ENCODE measurements at regions not wholly inside any gene's neighbourhood (a gene's known extent, or its start where the extent isn't known, plus 50 kb on each side); places are given as distances from the start of the nearest gene placed in this dataset.
"Not testable (repeated sequence)": the region's sequence is repeated elsewhere in the genome, so short reads cannot be mapped to it uniquely, and the experiment has no call there.

GRCh38 chr5:101461455-101461854 is 558.4 kb upstream of the ST8SIA4 start:
- H3K36me3 ChIP-seq (ENCODE audit: control insufficient read depth, insufficient read depth, low read length): no peaks in the 10 kb centered on the region
- DNase-seq: no peak
- no peaks in the 10 kb centered on the region for H3K27me3 ChIP-seq (ENCODE audit: control insufficient read depth, insufficient read depth, low read length)
- no peaks in the 10 kb centered on the region for H3K9me3 ChIP-seq (ENCODE audit: control insufficient read depth, low read depth, low read length)
- H3K4me1 ChIP-seq (ENCODE audit: control insufficient read depth, insufficient read depth, low read length): no peaks in the 10 kb centered on the region
- H3K4me3 ChIP-seq (ENCODE audit: low read length): no peak overlapping the region
- H3K27ac ChIP-seq (ENCODE audit: low read length): no peak overlapping the region

DNA sequence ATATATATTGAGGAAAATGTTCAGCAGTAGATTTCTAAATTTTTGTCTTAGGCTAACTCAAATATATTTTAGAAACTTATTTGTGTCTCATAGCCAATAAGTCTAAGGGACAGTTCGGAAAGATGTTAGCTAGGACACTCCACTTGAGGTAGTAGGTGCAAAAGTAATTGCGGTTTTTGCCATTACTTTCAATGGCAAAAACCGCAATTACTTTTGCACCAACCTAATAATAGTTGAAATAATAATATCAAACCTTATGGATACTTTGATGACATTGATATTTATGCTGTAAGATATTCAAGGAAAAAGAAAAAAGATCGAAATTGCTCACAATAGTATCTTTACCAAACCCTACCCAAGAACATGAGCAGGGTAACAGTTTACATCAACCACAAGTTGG is 555.5 kb upstream of the ST8SIA4 start:
- 100% methylated on average over 2 of the region's 4 CpGs for WGBS (ENCODE audit: insufficient coverage, low lambda C conversion rate)
- H3K9me3 ChIP-seq (ENCODE audit: control insufficient read depth, low read depth, low read length): no peaks in the 10 kb centered on the region
- DNase-seq: no peak

DNA sequence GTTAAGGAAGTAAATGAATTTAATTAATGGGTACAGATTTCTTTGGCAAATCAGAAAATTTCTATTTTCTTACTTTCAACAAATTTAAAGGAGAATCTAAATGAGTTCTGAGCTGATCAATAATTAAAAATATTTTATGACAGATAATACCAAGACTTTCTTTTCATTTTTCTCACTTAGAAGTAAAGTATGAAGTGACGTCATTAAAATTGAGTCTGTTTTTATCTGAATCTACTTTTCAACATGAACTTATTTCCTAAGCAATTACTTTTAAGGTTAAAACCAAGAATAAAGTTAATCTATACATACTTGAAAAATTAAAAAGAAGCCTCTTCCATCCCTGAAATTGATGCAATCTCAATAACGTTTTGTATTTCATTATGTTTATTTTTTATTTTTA is 552.8 kb upstream of the ST8SIA4 start:
- DNase-seq: no peak
- no peak overlapping the region for H3K27ac ChIP-seq (ENCODE audit: low read length)
- H3K9me3 ChIP-seq (ENCODE audit: control insufficient read depth, low read depth, low read length): no peaks in the 10 kb centered on the region
- no peaks in the 10 kb centered on the region for H3K36me3 ChIP-seq (ENCODE audit: control insufficient read depth, insufficient read depth, low read length)
- no peak overlapping the region for H3K4me3 ChIP-seq (ENCODE audit: low read length)
- H3K4me1 ChIP-seq (ENCODE audit: control insufficient read depth, insufficient read depth, low read length): no peaks in the 10 kb centered on the region
- 88% methylated on average over 2 of the region's 2 CpGs for WGBS (ENCODE audit: insufficient coverage, low lambda C conversion rate)
- no peaks in the 10 kb centered on the region for H3K27me3 ChIP-seq (ENCODE audit: control insufficient read depth, insufficient read depth, low read length)

More for the DNA sequence above, 555.5 kb upstream of the ST8SIA4 start:
- no peaks in the 10 kb centered on the region for H3K36me3 ChIP-seq (ENCODE audit: control insufficient read depth, insufficient read depth, low read length)
- no peak overlapping the region for H3K27ac ChIP-seq (ENCODE audit: low read length)
- H3K27me3 ChIP-seq (ENCODE audit: control insufficient read depth, insufficient read depth, low read length): no peaks in the 10 kb centered on the region
- no peak overlapping the region for H3K4me3 ChIP-seq (ENCODE audit: low read length)
- H3K4me1 ChIP-seq (ENCODE audit: control insufficient read depth, insufficient read depth, low read length): no peaks in the 10 kb centered on the region

GRCh38 chr5:101455048-101455447 is 552.0 kb upstream of the ST8SIA4 start:
- Histone ChIP-seq H3K27me3 (ENCODE audit: control insufficient read depth, insufficient read depth, low read length) (no peaks in the 10 kb centered on the region), H3K4me3 (ENCODE audit: low read length) (no peak overlapping the region), H3K36me3 (ENCODE audit: control insufficient read depth, insufficient read depth, low read length) (no peaks in the 10 kb centered on the region), H3K4me1 (ENCODE audit: control insufficient read depth, insufficient read depth, low read length) (no peaks in the 10 kb centered on the region), H3K9me3 (ENCODE audit: control insufficient read depth, low read depth, low read length) (no peaks in the 10 kb centered on the region), H3K27ac (ENCODE audit: low read length) (no peak overlapping the region)
- DNase-seq: no peak
- WGBS (ENCODE audit: insufficient coverage, low lambda C conversion rate): no CpG with 5 or more reads among the region's 1 CpG

DNA sequence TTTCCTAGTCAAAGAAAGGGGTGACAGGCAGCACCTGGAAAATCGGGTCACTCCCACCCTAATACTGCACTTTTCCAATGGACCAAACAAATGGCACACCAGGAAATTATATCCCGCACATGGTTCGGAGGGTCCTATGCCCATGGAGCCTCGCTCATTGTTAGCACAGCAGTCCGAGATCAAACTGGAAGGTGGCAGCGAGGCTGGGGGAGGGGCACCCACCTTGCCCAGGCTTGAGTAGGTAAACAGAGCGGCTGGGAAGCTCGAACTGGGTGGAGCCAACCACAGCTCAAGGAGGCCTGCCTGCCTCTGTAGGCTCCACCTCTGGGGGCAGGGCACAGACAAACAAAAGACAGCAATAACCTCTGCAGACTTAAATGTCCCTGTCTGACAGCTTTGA is 539.2 kb upstream of the ST8SIA4 start:
- H3K9me3 ChIP-seq (ENCODE audit: control insufficient read depth, low read depth, low read length); H3K36me3 ChIP-seq (ENCODE audit: control insufficient read depth, insufficient read depth, low read length); DNase-seq; H3K4me3 ChIP-seq (ENCODE audit: low read length); H3K4me1 ChIP-seq (ENCODE audit: control insufficient read depth, insufficient read depth, low read length); H3K27ac ChIP-seq (ENCODE audit: low read length); H3K27me3 ChIP-seq (ENCODE audit: control insufficient read depth, insufficient read depth, low read length): not testable (repeated sequence)
- no CpG with 5 or more reads among the region's 8 CpGs for WGBS (ENCODE audit: insufficient coverage, low lambda C conversion rate)

GRCh38 chr5:101440173-101440572 is 537.1 kb upstream of the ST8SIA4 start:
- no peak for DNase-seq
- WGBS (ENCODE audit: insufficient coverage, low lambda C conversion rate): no CpG with 5 or more reads among the region's 2 CpGs
- no peak overlapping the region for H3K4me3 ChIP-seq (ENCODE audit: low read length)

GRCh38 chr5:101437351-101437750 is 534.3 kb upstream of the ST8SIA4 start:
- DNase-seq: no peak
- H3K27ac ChIP-seq (ENCODE audit: low read length): no peak overlapping the region
- no peak overlapping the region for H3K4me3 ChIP-seq (ENCODE audit: low read length)
- 73% methylated on average over 2 of the region's 2 CpGs for WGBS (ENCODE audit: insufficient coverage, low lambda C conversion rate)
- H3K36me3 ChIP-seq (ENCODE audit: control insufficient read depth, insufficient read depth, low read length): no peaks in the 10 kb centered on the region
- H3K4me1 ChIP-seq (ENCODE audit: control insufficient read depth, insufficient read depth, low read length): no peaks in the 10 kb centered on the region
- no peaks in the 10 kb centered on the region for H3K9me3 ChIP-seq (ENCODE audit: control insufficient read depth, low read depth, low read length)
- no peaks in the 10 kb centered on the region for H3K27me3 ChIP-seq (ENCODE audit: control insufficient read depth, insufficient read depth, low read length)

More at GRCh38 chr5:101440173-101440572, 537.1 kb upstream of the ST8SIA4 start:
- H3K27ac ChIP-seq (ENCODE audit: low read length): no peak overlapping the region
- H3K36me3 ChIP-seq (ENCODE audit: control insufficient read depth, insufficient read depth, low read length): no peaks in the 10 kb centered on the region
- H3K4me1 ChIP-seq (ENCODE audit: control insufficient read depth, insufficient read depth, low read length): no peaks in the 10 kb centered on the region
- H3K27me3 ChIP-seq (ENCODE audit: control insufficient read depth, insufficient read depth, low read length): no peaks in the 10 kb centered on the region
- H3K9me3 ChIP-seq (ENCODE audit: control insufficient read depth, low read depth, low read length): no peaks in the 10 kb centered on the region

- Histone ChIP-seq H3K4me3 (ENCODE audit: low read length) (no peak overlapping the region), H3K9me3 (ENCODE audit: control insufficient read depth, low read depth, low read length) (no peaks in the 10 kb centered on the region), H3K36me3 (ENCODE audit: control insufficient read depth, insufficient read depth, low read length) (no peaks in the 10 kb centered on the region), H3K27me3 (ENCODE audit: control insufficient read depth, insufficient read depth, low read length) (no peaks in the 10 kb centered on the region), H3K27ac (ENCODE audit: low read length) (no peak overlapping the region), H3K4me1 (ENCODE audit: control insufficient read depth, insufficient read depth, low read length) (no peaks in the 10 kb centered on the region)
- 83% methylated on average over 1 of the region's 2 CpGs for WGBS (ENCODE audit: insufficient coverage, low lambda C conversion rate)
- no peak for DNase-seq
These were observed 532.7 kb upstream of the ST8SIA4 start for GRCh38 chr5:101435768-101436167.

- Histone ChIP-seq H3K9me3 (ENCODE audit: control insufficient read depth, low read depth, low read length) (no peaks in the 10 kb centered on the region), H3K4me1 (ENCODE audit: control insufficient read depth, insufficient read depth, low read length) (no peaks in the 10 kb centered on the region), H3K4me3 (ENCODE audit: low read length) (no peak overlapping the region), H3K36me3 (ENCODE audit: control insufficient read depth, insufficient read depth, low read length) (no peaks in the 10 kb centered on the region), H3K27ac (ENCODE audit: low read length) (no peak overlapping the region), H3K27me3 (ENCODE audit: control insufficient read depth, insufficient read depth, low read length) (no peaks in the 10 kb centered on the region)
- DNase-seq: no peak
- WGBS (ENCODE audit: insufficient coverage, low lambda C conversion rate): no CpG with 5 or more reads among the region's 1 CpG
These were observed 528.1 kb upstream of the ST8SIA4 start for GRCh38 chr5:101431201-101431600.

- no peak overlapping the region for H3K4me3 ChIP-seq (ENCODE audit: low read length)
- no peaks in the 10 kb centered on the region for H3K27me3 ChIP-seq (ENCODE audit: control insufficient read depth, insufficient read depth, low read length)
- DNase-seq: no peak
- no CpG with 5 or more reads among the region's 2 CpGs for WGBS (ENCODE audit: insufficient coverage, low lambda C conversion rate)
- H3K36me3 ChIP-seq (ENCODE audit: control insufficient read depth, insufficient read depth, low read length): no peaks in the 10 kb centered on the region
- no peaks in the 10 kb centered on the region for H3K4me1 ChIP-seq (ENCODE audit: control insufficient read depth, insufficient read depth, low read length)
- H3K9me3 ChIP-seq (ENCODE audit: control insufficient read depth, low read depth, low read length): no peaks in the 10 kb centered on the region
- no peak overlapping the region for H3K27ac ChIP-seq (ENCODE audit: low read length)
These were observed 527.5 kb upstream of the ST8SIA4 start for GRCh38 chr5:101430551-101430950.

DNA sequence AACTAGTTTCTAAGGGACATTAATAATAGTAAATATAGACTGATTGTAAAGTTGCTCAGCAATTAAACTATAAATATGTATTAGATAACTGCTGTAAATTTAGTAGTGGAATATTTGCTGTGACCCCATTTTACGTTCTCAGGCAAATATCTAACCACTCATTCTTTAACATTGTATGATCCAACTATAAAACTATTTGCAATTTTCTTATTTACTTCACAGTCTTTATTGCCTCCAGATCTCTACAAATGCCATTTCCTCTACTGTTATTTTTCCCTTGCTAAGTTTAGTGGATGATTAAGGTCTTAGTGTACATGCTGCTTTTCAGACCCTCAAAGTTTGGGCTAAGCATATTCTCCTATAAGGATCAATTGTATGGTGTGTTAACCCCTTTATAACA is 526.2 kb upstream of the ST8SIA4 start:
- DNase-seq: no peak
- H3K4me1 ChIP-seq (ENCODE audit: control insufficient read depth, insufficient read depth, low read length): no peaks in the 10 kb centered on the region
- no peaks in the 10 kb centered on the region for H3K36me3 ChIP-seq (ENCODE audit: control insufficient read depth, insufficient read depth, low read length)
- no peaks in the 10 kb centered on the region for H3K27me3 ChIP-seq (ENCODE audit: control insufficient read depth, insufficient read depth, low read length)
- no peak overlapping the region for H3K4me3 ChIP-seq (ENCODE audit: low read length)
- no CpG with 5 or more reads among the region's 1 CpG for WGBS (ENCODE audit: insufficient coverage, low lambda C conversion rate)
- H3K9me3 ChIP-seq (ENCODE audit: control insufficient read depth, low read depth, low read length): no peaks in the 10 kb centered on the region
- H3K27ac ChIP-seq (ENCODE audit: low read length): no peak overlapping the region
